HCEC 1CT (cell line): ENCODE measurements at regions not wholly inside any gene's neighbourhood (a gene's known extent, or its start where the extent isn't known, plus 50 kb on each side); places are given as distances from the start of the nearest gene placed in this dataset.
"Not testable (repeated sequence)": the region's sequence is repeated elsewhere in the genome, so short reads cannot be mapped to it uniquely, and the experiment has no call there.

Experiments
- DNase-seq: peaks from one replicate; pipeline ENCODE4 v3.0.0-alpha.2; 2017

DNA sequence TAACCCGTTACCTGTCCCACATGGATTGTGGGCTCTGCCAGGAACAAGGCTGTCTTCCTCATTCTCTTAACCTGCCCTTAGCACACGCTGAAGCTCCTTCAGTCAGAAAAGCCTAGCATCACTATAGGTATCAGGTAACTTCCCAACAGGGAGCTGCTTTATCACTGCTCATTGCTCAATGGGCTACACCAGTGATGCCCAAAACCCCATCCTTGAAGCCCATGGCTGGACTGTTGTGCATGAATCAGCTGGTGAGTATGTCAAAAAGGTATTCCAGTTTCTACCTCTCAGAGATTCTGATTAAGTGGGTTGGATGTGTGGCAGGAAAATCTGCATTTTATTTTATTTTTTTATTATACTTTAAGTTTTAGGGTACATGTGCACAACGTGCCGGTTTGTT lies 362.2 kb downstream of the LRATD1 start:
- no peak for DNase-seq

DNA sequence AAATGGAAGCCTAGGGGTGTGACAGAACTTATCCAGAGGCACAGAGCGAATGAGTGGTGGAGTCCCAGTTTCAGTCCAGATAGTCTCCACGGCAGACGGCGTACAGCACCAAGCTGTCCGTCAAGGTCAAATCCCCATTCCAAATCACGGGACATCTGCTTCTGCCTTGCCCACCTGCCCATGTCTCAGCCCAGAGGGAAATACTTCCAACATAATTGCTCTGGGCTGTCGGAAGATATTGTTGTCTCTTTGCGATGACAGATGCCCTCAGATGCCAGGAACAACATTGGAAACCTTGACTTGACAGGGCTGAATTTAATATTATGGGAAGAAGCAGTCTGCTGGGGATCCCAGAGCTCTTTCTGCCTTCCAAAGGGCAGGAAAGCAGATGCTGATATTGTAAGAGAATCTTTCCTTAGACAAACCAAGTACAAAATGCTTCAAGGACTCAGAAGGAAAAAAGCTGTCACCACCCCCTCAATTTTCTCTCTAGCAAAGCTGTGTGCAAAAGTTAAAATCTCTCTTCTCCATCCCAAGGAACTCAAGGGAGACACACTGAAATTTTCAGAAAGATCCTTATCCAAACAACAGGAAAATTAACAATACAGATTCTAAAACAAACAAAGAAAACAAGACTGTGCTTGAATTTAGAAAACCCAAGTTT lies 364.0 kb downstream of the LRATD1 start:
- DNase-seq: no peak

DNA sequence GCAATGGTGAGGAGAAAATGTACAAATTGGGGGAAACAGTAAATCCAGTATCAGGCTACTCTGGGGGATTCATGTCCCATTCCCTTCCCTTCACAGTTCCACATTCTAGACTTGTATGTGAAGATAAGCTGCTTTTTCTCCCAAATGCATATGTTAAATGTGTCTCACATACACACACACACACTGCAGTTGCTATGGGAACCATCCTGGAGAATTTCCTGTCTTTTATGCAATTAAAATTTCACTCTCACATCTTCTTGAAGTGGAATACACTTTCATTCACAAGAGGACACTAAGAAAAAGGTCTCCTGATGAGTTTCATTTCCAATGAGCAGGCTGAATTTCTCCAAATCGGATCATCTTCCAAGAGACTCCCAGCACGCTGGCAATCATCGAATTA lies 366.0 kb downstream of the LRATD1 start:
- no peak for DNase-seq

DNA sequence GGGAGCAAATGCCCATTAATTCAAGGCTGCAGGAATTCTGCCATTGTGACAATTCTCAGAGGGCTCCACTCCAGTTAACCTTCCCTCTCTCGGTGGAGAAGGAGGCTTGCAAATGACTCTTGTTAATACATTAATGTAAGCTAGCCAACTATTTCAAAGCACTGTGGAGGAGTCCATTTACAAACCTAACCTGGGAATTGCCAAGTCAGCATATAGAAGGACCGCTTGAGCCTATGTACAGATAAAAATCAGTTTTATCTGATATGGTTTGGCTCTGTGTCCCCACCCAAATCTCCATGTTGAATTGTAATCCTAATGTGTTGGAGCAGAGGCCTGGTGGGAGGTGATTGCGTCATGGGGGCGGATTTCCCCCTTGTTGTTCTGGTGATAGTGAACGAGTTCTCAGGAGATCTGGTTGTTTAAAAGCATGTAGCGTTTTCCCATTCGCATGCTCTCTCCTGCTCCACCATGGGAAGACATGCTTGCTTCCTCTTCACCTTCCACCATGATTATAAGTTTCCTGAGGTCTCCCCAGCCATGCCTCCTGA lies 366.7 kb downstream of the LRATD1 start:
- no peak for DNase-seq

DNA sequence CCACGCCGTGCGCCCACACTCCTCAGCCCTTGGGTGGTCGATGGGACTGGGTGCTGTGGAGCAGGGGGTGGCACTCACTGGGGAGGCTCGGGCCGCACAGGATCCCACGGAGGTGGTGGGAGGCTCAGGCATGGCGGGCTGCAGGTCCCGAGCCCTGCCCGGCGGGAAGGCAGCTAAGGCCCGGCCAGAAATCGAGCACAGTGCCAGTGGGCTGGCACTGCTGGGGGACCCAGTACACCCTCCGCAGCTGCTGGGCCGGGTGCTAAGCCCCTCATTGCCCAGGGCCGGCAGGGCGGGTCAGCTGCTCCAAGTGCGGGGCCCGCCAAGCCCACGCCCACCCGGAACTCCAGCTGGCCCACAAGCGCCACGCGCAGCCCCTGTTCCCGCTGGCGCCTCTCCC lies 370.0 kb downstream of the LRATD1 start:
- DNase-seq: not testable (repeated sequence)

DNA sequence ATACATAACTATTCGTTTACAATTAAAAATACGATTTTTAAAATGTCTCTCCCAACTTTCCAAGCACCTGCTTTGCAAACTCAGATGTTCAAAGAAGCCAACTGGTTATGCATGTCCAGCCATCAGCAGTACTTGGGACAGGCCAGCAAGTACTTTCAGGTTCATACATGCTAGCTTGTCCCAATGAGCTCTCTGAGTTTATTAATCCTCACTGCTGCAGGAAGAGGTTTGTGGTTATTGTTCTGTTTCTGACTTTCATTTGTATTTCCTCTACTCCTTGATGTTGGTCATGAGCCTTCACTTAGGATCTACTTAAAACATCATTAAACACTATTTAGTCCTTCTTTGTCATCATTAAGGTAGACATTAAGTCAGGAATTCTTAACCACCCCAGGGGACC lies 374.1 kb downstream of the LRATD1 start:
- no peak for DNase-seq

DNA sequence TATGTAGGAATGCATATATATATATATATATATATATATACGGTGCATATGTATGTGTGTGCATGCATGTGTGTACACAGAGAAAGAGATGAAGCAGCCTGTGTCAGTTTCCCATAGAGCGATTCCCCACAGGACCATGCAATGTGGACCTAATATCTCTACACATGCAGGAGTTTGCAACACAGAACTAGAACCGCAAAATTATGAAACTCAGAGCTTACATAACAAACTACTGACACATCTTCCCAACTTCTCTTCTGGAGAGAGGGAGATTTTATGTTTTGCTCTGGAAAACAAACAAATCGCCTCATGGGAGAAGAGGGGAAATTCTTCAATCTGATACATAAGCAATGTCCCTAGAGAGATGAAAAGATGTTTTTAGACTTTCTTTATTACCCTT lies 377.2 kb downstream of the LRATD1 start:
- peak; percentile 11 for DNase-seq

DNA sequence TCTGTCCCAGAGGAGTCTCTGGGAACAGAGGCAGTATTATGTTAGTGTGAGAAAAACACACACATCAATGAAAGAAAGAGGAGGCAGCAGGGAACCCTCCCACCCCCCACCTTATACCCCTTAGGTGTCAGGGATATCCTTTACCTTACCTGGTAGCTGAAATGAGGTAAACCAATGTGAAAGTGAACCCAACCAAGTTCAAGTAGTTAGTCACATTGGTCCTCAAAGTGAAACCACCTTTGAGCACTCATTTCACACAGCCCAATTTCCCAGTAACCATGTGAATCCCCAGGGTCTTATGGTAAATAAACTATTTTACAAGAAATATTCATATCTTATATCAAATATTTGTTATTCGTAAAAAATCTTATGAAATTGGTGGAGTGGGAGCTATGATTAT lies 377.8 kb downstream of the LRATD1 start:
- no peak for DNase-seq

DNA sequence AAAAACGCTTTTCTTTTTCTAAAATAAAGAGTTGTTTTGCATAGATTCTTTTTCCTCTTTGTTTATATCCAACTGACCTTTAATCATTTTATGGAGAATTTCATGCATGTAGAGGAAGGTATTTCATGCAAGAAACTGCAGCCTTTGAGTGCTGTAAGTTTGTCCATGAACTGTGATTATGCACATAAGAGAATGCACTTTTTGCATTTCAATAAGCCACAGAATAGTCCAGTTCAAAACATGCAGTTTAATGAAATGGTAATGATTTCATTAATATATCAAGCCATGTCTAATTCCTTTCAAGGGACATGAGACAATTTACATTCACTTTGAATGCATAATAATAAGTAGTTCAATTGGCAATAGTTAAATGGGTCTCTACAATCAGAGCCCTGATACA lies 386.3 kb downstream of the LRATD1 start:
- no peak for DNase-seq

DNA sequence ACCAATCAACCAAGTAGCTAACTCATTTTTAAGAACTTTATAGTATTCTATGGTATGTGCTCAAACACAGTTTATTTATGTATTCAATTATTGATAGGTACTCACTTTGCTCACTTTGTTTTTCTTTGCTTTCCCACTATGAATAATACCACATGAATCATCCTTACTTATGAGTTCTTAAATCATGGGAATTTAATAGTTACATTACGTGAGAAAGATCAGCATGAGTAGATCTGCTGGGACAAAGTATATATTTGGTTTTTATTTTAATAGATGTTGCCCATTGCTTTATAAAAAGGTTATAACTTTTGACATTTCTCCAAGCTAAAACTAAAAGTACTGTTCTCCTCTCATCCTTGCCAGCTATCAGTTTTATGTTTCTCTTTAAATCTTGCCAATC lies 390.7 kb downstream of the LRATD1 start:
- peak; percentile 51 for DNase-seq

DNA sequence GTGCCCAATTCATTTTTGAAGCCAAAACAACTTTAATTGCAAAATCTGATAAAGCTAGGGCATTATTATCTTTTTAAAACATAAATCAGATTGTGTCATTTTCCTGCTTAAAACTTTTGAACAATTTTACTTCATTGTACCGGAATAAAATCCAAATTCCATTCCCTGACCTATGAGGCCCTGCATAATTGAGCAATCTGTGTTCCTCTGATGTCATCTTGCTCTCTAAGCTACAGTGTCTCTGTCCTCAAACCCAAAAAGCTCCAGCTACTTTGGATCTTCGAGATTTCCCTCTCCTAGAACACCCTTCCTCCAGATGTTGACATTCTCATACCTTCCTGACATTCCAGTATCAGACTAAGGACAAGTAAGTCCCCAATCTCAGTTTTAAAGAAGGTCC lies 395.9 kb downstream of the LRATD1 start:
- no peak for DNase-seq

DNA sequence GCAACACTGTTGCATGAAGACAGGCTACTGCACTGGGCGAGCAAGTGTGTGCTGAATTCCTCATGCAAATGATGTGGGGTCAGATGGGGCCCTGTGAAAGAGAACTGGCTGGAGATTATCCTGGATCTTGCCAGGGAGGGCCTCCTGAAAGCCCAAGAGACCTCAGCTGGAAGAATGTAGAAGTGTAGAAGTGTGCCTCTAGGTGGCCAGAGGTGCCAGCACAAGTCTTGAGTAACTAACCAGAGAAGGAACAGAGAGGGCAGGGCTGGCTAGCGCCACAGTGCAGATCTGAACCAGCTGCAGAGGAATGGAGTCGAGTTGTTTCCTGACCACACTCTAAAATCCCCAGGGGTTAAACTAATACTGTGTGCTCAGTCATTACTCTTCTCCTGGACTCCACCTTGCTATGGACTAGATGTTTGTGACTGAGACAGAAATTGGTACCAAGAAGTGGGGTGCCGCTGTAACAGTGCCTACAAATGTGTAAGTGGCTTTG lies 399.3 kb downstream of the LRATD1 start:
- no peak for DNase-seq

DNA sequence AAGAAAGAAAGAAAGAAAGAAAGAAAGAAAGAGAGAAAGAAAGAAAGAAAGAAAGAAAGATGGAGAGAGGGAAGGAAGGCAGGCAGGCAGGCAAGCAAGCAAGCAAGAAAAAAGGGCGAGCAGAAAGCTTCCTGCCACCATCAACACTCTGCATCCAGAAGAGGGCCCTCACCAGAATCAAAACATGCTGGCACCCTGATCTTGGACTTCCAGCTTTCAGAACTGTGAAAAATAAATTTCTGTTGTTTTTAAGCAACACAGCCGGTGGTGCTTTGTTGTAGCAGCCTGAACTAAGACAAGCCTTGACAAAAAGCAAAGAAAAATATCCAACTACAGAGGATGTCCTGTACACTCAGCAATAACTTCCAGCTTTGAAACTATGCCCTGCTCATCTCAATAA lies 401.7 kb downstream of the LRATD1 start:
- DNase-seq: no peak

DNA sequence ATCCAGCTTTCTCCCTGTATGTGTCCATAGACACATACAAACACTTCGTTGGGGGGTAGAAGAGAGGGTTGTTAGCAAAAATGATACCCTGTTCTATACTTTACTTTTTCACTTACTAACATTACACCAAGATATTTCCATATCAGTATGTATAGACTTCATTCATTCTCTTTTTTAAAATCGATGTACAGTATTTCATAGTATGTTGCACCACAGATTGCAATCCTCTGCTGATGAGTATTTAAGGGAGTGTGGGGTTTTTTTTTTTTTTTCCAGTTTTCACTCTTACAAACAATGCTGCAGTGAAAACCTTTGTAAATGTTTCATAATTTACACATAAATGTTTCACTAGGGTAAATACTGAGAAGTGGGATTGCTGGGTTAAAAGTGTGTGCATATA lies 402.3 kb downstream of the LRATD1 start:
- DNase-seq: no peak

DNA sequence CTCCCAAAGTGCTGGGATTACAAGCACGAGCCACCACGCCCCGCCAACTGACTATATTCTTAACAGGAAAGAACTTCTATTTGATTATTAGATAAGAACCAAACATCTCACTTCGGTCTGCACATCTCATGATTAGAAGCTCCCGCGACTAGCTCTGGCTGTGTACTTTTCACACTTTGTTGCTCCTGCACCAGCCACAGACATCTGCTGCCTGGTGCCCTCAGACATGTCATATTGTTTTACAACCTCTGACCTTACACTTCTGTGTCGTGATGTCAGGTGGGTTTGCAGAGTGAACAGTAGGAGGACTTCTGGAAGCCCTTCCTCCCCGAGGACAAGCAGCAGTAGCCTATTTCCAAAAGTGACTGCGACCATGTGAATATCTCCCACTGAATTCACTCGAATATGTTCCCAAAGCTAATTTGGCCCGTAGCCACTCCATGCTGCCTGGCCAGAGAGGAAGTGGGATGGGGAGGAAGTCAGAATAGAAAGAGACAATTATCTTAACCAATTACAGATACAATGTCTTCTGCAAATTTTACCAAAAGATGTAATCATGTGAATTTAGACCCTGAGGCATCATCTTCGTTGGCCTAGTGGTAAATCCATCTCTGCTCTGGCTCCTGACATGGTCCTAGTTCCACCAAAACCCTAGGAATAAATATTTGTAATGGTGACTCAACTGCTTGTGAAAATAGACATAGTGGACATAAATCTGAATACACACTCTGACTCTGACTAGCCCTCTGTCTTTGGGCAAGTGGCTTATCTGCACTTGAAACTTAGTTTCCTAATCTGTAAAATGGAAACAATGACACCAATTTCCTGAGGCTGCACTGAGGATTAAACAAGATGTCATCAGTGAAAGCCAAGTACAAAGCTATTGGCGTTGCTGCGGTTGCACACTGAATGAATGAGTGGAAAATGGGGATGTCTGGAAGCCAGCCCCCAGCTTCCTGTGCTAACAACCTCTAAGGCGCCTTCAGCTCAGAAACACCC lies 406.1 kb downstream of the LRATD1 start:
- no peak for DNase-seq

DNA sequence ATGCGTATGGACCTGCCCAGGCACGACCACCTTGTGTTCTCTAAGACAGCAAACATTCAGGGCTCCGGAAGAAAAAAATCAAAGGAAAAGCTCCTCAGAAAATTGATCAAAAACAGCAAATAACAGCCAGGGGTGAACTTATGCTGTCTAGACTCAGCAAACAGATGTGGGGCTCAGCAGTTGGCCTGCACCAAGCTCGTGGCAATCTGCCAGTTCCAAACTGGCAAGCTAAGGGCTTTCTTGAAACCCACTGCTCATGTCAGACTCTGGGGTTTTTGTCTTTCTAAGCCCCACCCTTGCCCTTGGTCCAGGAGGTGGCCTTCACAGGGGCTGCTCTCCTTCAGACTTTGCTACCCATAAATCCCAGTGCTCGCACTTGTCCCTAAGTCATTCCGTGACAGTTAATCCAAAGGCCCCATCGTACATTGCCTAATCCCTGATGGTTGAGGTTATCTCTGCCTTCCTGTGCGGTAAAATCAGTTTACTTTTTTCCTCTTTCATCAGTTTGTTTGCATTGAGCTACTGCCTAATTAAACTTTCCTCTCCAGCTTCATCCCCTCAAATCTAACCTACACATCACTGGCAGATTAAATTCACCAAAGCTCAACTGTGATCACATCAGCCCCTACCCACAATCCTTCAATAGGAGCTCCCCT lies 408.0 kb downstream of the LRATD1 start:
- DNase-seq: no peak

DNA sequence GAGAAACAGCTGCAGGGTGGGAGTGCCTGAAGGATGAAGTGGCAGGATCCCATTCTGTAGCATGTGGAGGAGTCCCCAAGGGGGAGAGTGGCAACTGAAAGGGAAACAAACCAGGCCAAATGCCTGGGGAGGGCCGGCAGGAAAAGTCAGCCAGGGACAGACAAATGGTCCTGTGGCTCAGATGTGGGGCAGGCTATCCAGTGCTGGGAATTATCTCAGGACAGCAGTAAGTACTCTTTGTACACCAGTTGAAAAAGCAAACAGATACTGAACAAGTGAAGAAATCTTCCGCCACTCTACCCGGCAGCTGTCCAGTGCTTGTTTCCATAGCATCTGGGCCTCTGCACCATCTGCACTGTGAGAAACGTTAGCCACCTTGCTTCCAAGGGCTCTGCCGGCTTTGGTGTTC lies 408.9 kb downstream of the LRATD1 start:
- no peak for DNase-seq

DNA sequence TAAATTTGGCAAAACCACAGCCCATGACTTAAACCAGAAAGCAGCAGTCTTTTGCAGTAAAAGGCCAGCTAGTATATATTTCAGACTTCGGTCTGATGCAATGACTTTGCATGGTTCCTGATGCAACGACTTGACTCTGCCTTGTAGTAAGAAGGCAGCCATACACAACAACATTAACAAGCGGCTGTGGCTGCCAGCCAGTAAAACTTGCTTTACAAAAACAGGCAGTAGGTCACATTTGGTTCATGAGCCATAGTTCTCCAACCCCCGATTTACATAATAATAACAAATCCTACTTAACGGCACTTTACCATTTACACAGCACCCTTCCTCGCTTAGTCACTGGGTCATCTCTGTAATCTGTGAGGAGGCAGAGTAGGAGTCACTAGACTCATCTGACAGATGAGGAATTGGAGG lies 410.3 kb downstream of the LRATD1 start:
- peak; percentile 88 for DNase-seq

DNA sequence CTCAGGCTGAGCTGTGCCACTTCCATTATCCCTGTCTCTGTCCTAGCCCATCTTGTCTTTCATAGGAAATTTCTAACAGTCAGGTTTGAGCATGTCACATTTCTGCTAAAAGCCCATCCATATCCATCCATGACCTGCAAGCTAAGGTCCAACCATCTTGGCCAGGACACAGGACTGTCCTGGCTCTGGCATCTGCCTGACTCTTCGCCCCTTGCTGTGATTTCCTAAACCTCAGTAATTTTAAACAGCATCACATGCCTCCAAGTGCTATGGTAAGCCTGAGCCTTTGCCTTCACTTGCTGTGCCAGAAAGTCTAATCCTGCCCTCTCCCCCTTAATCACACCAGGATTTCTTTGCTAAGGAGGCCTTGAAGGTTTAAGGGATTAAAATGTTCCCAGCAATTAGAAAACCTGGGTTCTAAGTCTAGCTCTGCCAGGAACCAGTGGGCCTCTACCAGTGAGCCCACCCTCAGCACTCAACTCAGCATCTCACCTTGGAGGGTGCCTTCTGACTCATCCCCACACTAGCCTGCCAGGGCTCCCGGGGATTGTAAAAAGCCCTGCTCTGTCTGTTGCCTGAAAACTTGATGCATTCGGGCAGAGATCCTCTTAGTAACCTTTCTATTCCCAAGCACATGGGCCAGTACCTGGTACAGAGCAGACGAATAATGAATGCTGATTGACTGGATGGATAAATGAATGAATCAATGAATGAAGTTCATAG lies 411.0 kb downstream of the LRATD1 start:
- no peak for DNase-seq

DNA sequence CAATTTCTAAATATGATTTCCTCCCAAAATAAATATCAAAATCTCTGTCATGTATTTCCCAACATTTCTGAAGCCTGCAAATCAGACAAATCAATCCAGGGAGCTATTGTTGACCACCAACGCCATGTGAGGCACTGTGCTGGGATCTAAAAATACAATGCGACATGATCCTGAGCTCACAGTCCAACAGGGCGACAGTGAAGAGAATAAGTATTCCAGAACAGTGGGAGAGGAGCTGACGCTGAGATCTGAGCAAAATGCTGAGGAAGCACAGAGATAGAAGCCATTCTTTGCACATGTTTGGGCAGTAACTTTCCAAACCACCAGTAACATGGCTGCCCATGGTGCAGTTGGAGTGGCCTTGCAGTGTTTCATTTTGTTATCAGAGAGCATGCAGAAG lies 412.5 kb downstream of the LRATD1 start:
- DNase-seq: no peak

DNA sequence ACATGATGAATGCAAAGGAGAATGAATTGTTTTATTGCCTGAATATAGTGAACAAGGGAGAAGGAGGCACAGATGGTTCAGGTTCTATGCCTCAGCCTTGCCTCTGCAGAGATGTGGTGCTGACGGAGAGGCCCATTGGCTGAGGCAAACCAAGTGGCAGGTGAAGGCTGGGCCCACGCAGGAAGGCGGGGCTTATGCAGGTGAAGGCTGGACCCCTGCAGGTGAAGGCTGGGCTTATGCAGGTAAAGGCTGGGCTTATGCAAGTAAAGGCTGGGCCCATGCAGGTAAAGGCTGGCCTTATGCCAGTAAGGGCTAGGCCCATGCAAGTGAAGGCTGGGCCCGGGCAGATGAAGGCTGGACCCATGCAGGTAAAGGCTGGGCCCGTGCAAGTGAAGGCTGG lies 414.7 kb downstream of the LRATD1 start:
- no peak for DNase-seq

DNA sequence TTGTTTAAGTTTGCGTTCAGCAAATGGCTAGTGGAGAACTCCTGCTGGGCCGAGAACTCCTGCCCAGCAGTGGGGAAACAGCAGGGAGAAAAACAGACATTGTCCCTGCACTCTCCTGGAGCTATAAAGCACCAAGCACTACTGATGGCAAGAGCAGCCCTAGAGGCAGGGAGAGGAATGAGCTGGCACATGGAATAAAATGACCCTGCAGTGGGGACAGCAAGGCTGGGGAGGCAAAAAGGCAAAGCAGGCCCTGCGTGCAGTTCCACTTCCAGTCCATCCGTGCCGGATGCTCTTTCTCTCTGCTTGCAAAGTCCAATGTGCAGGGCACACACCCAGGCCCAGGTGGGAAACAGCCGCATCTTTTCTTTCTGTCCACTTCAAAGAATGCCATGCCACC lies 415.5 kb downstream of the LRATD1 start:
- DNase-seq: no peak
